ENCODE measurements at regions not wholly inside any gene's neighbourhood (a gene's known extent, or its start where the extent isn't known, plus 50 kb on each side); places are given as distances from the start of the nearest gene placed in this dataset.

DNA sequence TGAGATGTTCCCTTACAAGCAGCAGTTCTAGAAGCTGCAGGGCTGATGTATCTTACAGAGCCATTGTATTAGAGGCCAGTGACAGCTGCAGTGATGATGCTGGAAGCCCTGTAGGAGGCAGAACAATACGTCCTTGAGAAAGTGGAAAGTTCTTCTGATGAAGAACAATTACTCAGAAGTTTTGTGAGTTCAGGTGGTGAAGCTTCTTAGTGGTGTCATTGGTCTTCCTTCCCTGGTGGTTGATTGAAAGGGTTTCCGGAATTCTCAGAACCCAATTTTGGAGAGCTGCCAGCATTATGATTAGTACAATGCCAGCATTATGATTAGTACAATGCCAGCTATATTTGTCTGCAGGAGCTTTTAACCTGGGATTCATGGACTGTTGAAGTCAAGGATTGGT lies 356.4 kb downstream of the MFSD1 start:
- intact Hi-C loops (cut with DNase I), result no loop called here
- Histone ChIP-seq H3K9me3 (no peaks in the 10 kb centered on the region), H3K36me3 (no peaks in the 10 kb centered on the region), H3K4me3 (no peak overlapping the region), H3K4me1 (peaks cover 0 to 4% (median 0%) of the 10 kb centered on the region in 9 donors), H3K27me3 (no peaks in the 10 kb centered on the region), H3K27ac (no peak overlapping the region)
- ATAC-seq (no peak), DNase-seq (no peak)
- TF ChIP-seq, protein P1, sequence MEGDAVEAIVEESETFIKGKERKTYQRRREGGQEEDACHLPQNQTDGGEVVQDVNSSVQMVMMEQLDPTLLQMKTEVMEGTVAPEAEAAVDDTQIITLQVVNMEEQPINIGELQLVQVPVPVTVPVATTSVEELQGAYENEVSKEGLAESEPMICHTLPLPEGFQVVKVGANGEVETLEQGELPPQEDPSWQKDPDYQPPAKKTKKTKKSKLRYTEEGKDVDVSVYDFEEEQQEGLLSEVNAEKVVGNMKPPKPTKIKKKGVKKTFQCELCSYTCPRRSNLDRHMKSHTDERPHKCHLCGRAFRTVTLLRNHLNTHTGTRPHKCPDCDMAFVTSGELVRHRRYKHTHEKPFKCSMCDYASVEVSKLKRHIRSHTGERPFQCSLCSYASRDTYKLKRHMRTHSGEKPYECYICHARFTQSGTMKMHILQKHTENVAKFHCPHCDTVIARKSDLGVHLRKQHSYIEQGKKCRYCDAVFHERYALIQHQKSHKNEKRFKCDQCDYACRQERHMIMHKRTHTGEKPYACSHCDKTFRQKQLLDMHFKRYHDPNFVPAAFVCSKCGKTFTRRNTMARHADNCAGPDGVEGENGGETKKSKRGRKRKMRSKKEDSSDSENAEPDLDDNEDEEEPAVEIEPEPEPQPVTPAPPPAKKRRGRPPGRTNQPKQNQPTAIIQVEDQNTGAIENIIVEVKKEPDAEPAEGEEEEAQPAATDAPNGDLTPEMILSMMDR (IDR thresholded peaks at IDR 0.05), result no peak
- 40 to 46% methylated on average over 2 of the region's 2 CpGs for WGBS, 2 donors

- TF ChIP-seq, protein P1 (IDR thresholded peaks at IDR 0.05), result no peak
- no peaks in the 10 kb centered on the region for H3K9me3 ChIP-seq
- peaks cover 0 to 4% (median 0%) of the 10 kb centered on the region in 9 donors for H3K4me1 ChIP-seq
- no peaks in the 10 kb centered on the region for H3K36me3 ChIP-seq
- no peak overlapping the region for H3K4me3 ChIP-seq
- no peaks in the 10 kb centered on the region for H3K27me3 ChIP-seq
- no peak overlapping the region for H3K27ac ChIP-seq
- no peak for DNase-seq
- intact Hi-C loops (cut with DNase I), result no loop called here
- no peak for ATAC-seq
These were observed 356.9 kb downstream of the MFSD1 start for GRCh38 chr3:159158801-159159200.

DNA sequence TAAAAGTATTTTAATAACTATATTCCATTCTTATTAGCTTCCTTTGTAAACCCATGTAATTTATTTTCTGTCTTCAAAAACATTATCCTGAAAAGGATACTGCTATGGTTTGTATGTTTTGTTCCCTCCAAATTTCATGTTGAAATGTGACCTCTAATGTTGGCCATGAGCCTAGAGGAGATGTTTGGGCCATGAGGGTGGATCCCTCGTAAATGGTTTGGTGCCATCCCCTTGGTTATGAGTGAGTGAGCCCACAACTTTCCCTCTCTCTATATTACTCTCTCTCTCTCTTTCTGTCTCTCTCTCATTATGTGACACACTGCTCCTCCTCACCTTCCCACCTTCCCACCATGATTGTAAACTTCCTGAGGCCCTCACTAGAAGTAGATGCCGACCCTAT lies 357.7 kb downstream of the MFSD1 start:
- H3K36me3 ChIP-seq, result no peaks in the 10 kb centered on the region
- WGBS, 2 donors, result 67 to 74% methylated on average over 2 of the region's 2 CpGs
- ATAC-seq (no peak), DNase-seq (no peak)
- H3K9me3 ChIP-seq, result no peaks in the 10 kb centered on the region
- no peak overlapping the region for H3K27ac ChIP-seq
- H3K4me3 ChIP-seq, result no peak overlapping the region
- peaks cover 0 to 4% (median 0%) of the 10 kb centered on the region in 9 donors for H3K4me1 ChIP-seq
- no peaks in the 10 kb centered on the region for H3K27me3 ChIP-seq
- TF ChIP-seq, protein P1 (IDR thresholded peaks at IDR 0.05), result no peak
- intact Hi-C loops (cut with DNase I), result no loop called here

DNA sequence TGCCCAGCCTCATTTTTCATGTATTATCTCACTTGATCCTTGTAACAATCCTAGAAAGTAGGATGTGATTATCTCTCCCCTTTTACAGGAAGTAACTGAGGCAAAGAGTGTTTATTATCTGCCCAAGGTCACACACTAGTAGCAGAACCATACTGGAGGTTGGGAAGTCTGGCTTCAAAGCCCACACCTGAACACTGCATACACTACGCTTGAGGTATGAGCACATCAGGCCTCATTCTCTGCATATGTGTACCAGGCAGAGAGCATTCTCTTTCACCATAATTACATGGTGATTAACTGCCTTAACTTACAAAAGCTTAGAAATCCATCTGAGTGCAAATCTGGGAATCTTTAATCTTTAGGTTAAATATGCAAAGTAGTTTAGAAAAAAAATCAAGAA lies 361.8 kb downstream of the MFSD1 start:
- TF ChIP-seq, protein P1 (IDR thresholded peaks at IDR 0.05), result no peak
- Histone ChIP-seq H3K4me1 (peaks cover 0 to 3% (median 0%) of the 10 kb centered on the region in 9 donors), H3K27me3 (no peaks in the 10 kb centered on the region), H3K9me3 (no peaks in the 10 kb centered on the region), H3K27ac (no peak overlapping the region), H3K4me3 (no peak overlapping the region), H3K36me3 (no peaks in the 10 kb centered on the region)
- intact Hi-C loops (cut with DNase I), result no loop called here
- 86 to 97% methylated on average over 1 of the region's 1 CpG for WGBS, 2 donors
- DNase-seq, result no peak
- no peak for ATAC-seq

DNA sequence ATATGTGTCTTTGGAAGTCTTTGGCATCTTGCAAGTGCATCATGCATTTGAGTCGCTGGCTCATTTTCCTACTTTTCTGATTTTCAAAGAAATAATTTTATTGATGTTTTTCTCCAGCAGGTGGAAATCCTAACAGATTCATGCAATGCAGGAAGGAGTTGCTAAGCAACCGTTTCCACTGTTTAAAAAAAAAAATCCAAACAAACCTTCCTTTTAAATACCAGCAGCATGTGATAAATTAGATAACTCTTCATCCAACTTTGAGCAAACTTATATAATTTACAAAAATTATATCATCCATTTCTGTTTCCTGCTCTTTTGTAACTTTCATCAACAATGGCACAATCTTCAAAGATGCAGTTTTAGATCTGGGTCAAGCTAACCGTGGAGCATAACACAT lies 364.1 kb downstream of the MFSD1 start:
- Histone ChIP-seq H3K4me1 (peaks cover 0 to 13% (median 3%) of the 10 kb centered on the region in 9 donors), H3K27me3 (no peaks in the 10 kb centered on the region), H3K4me3 (no peak overlapping the region), H3K9me3 (no peaks in the 10 kb centered on the region), H3K36me3 (no peaks in the 10 kb centered on the region), H3K27ac (no peak overlapping the region)
- 70 to 73% methylated on average over 3 of the region's 3 CpGs for WGBS, 2 donors
- DNase-seq (no peak), ATAC-seq (no peak)
- TF ChIP-seq, protein P1 (IDR thresholded peaks at IDR 0.05), result no peak
- intact Hi-C loops (cut with DNase I), result no loop called here
